Neural progenitor cell (in vitro differentiated cells): ENCODE measurements at regions not wholly inside any gene's neighbourhood (a gene's known extent, or its start where the extent isn't known, plus 50 kb on each side); places are given as distances from the start of the nearest gene placed in this dataset.
"Not testable (repeated sequence)": the region's sequence is repeated elsewhere in the genome, so short reads cannot be mapped to it uniquely, and the experiment has no call there.

ENCODE experiments used
- DNase-seq: peaks from one replicate; pipeline ENCODE4 v3.0.0-alpha.2; 2016; ENCODE audit warnings: low spot score
- H2AFZ ChIP-seq: fragments of 200-600 bp; sonication (generic); replicated peaks from 2 replicates; pipeline ENCODE4 v1.6.1; 2016; ENCODE audit warnings: antibody characterized with exemption
- H3F3A ChIP-seq: fragments of 200-600 bp; sonication (generic); 2 replicates; pipeline ENCODE4 v1.6.1; 2016; ENCODE audit warnings: antibody characterized with exemption, low read depth
- H3K27ac ChIP-seq: fragments of 200-600 bp; sonication (generic); 2 replicates; pipeline ENCODE4 v1.5.1; 2016; ENCODE audit warnings: mild to moderate bottlenecking
- H3K27me3 ChIP-seq: fragments of 200-600 bp; sonication (generic); 2 replicates; pipeline ENCODE4 v1.6.1; 2016; ENCODE audit warnings: mild to moderate bottlenecking, moderate library complexity
- H3K36me3 ChIP-seq: fragments of 200-600 bp; sonication (generic); 2 replicates; pipeline ENCODE4 v1.5.1; 2016
- H3K4me1 ChIP-seq: fragments of 200-600 bp; sonication (generic); 2 replicates; pipeline ENCODE4 v1.6.1; 2016; ENCODE audit warnings: mixed run types
- H3K4me2 ChIP-seq: fragments of 200-600 bp; sonication (generic); 2 replicates; pipeline ENCODE4 v1.6.1; 2016
- H3K4me3 ChIP-seq: fragments of 200-600 bp; sonication (generic); 2 replicates; pipeline ENCODE4 v1.5.1; 2016
- H3K79me2 ChIP-seq: fragments of 200-600 bp; sonication (generic); 2 replicates; pipeline ENCODE4 v1.6.1; 2016; ENCODE audit warnings: low read depth
- H3K9ac ChIP-seq: fragments of 200-600 bp; sonication (generic); 2 replicates; pipeline ENCODE4 v1.6.1; 2016
- H3K9me3 ChIP-seq: fragments of 200-600 bp; sonication (generic); 2 replicates; pipeline ENCODE4 v1.5.1; 2016; ENCODE audit warnings: low read depth
- H4K20me1 ChIP-seq: fragments of 200-600 bp; sonication (generic); 2 replicates; pipeline ENCODE4 v1.6.1; 2016; ENCODE audit warnings: low read depth
- H3K27ac Mint-ChIP-seq: 3 replicates; pipeline ENCODE4 v1.8.0; 2021; ENCODE audit warnings: mixed read lengths
- H3K27me3 Mint-ChIP-seq: 2 replicates; pipeline ENCODE4 v1.8.0; 2022; ENCODE audit warnings: low read depth, mild to moderate bottlenecking, inconsistent platforms, moderate library complexity, mixed read lengths; ENCODE audit not compliant: insufficient read depth
- H3K36me3 Mint-ChIP-seq: 3 replicates; pipeline ENCODE4 v1.8.0; 2021; ENCODE audit warnings: mixed read lengths
- H3K4me1 Mint-ChIP-seq: 3 replicates; pipeline ENCODE4 v1.8.0; 2021; ENCODE audit warnings: mixed read lengths
- H3K4me3 Mint-ChIP-seq: 3 replicates; pipeline ENCODE4 v1.8.0; 2021; ENCODE audit warnings: mild to moderate bottlenecking, moderate library complexity, mixed read lengths
- H3K9me3 Mint-ChIP-seq: 3 replicates; pipeline ENCODE4 v1.8.0; 2020; ENCODE audit warnings: mixed read lengths
- EZH2 ChIP-seq: fragments of 200-600 bp; sonication (generic); IDR thresholded peaks from 2 replicates; pipeline ENCODE4 v1.6.1; 2017; ENCODE audit warnings: antibody characterized with exemption, mild to moderate bottlenecking, moderate library complexity
- EZH2phosphoT487 ChIP-seq: fragments of 200-600 bp; sonication (generic); IDR thresholded peaks from 2 replicates; pipeline ENCODE4 v1.6.1; 2017; ENCODE audit warnings: antibody characterized with exemption
- TF ChIP-seq, protein P1 (sequence below): fragments of 200-600 bp; sonication (generic); IDR thresholded peaks from 2 replicates; pipeline ENCODE4 v1.5.1; 2017; ENCODE audit warnings: antibody characterized with exemption, mild to moderate bottlenecking

DNA sequence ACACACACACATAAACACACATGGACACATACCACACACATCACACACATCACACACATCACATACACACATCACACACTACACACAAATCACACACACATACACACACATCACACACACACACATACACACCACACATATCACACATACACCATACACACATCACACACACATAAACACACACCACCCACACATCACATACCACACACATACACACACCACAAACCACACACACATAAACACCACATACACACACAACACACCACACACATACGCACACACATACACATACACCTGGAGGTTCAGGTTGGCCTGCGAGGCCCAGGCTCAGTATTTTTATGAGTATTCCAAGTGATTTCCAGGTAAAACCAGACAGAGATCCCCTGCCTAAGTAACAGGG, 279.5 kb downstream of the FOXL1 start:
- Histone ChIP-seq H3K27ac (no peak overlapping the region), H4K20me1 (no peaks in the 10 kb centered on the region), H3K4me3 (no peak overlapping the region)

DNA sequence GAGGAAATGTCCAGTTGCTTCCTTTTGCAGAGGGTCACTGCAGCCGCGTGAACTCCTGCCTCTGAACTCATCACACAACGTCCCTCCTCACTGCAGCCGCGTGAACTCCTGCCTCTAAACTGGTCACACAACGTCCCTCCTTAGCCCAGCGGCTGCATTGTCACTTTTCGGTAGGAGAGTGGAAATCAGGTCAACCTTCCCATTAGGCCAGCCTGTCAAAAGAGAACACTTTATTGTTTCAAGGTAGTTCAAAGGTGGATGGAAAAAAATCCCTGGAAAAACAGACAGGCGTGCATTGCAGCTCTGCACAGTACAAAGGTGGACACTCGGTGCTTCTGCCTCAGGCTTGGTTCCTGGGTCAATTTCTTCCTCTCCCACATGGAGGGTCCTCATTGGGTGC, 280.2 kb downstream of the FOXL1 start:
- Histone ChIP-seq H4K20me1 (no peaks in the 10 kb centered on the region), H3K9me3 (no peaks in the 10 kb centered on the region), H3K27me3 (no peaks in the 10 kb centered on the region), H3K27ac (no peak overlapping the region), H3K4me1 (no peaks in the 10 kb centered on the region), H3F3A (no peaks in the 10 kb centered on the region), H3K36me3 (no peaks in the 10 kb centered on the region), H3K9ac (no peak overlapping the region), H3K4me2 (no peak overlapping the region), H2AFZ (no peak overlapping the region), H3K79me2 (no peaks in the 10 kb centered on the region), H3K4me3 (no peak overlapping the region)
- no peak overlapping the region for H3K27ac Mint-ChIP-seq
- H3K4me3 Mint-ChIP-seq = no peak overlapping the region
- H3K9me3 Mint-ChIP-seq = no peaks in the 10 kb centered on the region
- no peak for DNase-seq
- TF ChIP-seq, protein P1, sequence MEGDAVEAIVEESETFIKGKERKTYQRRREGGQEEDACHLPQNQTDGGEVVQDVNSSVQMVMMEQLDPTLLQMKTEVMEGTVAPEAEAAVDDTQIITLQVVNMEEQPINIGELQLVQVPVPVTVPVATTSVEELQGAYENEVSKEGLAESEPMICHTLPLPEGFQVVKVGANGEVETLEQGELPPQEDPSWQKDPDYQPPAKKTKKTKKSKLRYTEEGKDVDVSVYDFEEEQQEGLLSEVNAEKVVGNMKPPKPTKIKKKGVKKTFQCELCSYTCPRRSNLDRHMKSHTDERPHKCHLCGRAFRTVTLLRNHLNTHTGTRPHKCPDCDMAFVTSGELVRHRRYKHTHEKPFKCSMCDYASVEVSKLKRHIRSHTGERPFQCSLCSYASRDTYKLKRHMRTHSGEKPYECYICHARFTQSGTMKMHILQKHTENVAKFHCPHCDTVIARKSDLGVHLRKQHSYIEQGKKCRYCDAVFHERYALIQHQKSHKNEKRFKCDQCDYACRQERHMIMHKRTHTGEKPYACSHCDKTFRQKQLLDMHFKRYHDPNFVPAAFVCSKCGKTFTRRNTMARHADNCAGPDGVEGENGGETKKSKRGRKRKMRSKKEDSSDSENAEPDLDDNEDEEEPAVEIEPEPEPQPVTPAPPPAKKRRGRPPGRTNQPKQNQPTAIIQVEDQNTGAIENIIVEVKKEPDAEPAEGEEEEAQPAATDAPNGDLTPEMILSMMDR = no peak
- no peak for TF ChIP-seq EZH2
- TF ChIP-seq EZH2phosphoT487 = no peak
- H3K4me1 Mint-ChIP-seq = peaks cover 2% of the 10 kb centered on the region
- peaks cover 2% of the 10 kb centered on the region for H3K27me3 Mint-ChIP-seq
- H3K36me3 Mint-ChIP-seq = no peaks in the 10 kb centered on the region

More for the DNA sequence above, 279.5 kb downstream of the FOXL1 start:
- no peak for TF ChIP-seq EZH2phosphoT487
- TF ChIP-seq, protein P1 = no peak
- Mint-ChIP-seq H3K27ac (no peak overlapping the region), H3K36me3 (no peaks in the 10 kb centered on the region), H3K4me1 (peaks cover 2% of the 10 kb centered on the region), H3K9me3 (no peaks in the 10 kb centered on the region), H3K27me3 (peaks cover 2% of the 10 kb centered on the region), H3K4me3 (no peak overlapping the region)
- Histone ChIP-seq H3K36me3 (no peaks in the 10 kb centered on the region), H3K9me3 (no peaks in the 10 kb centered on the region), H3F3A (no peaks in the 10 kb centered on the region), H3K27me3 (no peaks in the 10 kb centered on the region), H3K4me1 (no peaks in the 10 kb centered on the region), H2AFZ (no peak overlapping the region), H3K9ac (no peak overlapping the region), H3K4me2 (no peak overlapping the region), H3K79me2 (no peaks in the 10 kb centered on the region)
- DNase-seq = no peak

DNA sequence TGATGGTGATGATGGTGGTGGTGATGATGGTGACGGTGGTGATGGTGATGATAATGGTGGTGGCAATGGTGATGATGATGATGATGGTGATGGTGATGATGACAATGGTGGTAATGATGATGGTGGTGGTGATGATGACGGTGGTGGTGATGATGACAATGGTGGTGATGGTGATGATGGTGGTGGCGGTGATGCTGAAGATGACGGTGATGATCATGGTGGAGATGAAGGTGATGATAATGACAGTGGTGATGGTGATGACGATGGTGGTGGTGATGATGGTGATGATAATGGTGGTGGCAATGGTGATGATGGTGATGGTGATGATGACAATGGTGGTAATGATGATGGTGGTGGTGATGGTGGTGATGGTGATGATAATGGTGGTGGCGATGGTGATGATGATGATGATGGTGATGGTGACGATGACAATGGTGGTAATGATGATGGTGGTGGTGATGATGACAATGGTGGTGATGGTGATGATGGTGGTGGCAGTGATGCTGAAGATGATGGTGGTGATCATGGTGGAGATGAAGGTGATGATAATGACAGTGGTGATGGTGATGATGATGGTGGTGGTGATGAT, 283.0 kb downstream of the FOXL1 start:
- not testable (repeated sequence) for H3K4me1 Mint-ChIP-seq, H3K36me3 ChIP-seq, H3K27ac Mint-ChIP-seq, H3K79me2 ChIP-seq, H3K9ac ChIP-seq, H3K4me1 ChIP-seq, DNase-seq, H3K4me3 Mint-ChIP-seq, H3K36me3 Mint-ChIP-seq, H3F3A ChIP-seq, H2AFZ ChIP-seq, H3K4me2 ChIP-seq, H4K20me1 ChIP-seq, H3K9me3 Mint-ChIP-seq, H3K9me3 ChIP-seq, H3K27me3 ChIP-seq, H3K27me3 Mint-ChIP-seq, H3K4me3 ChIP-seq, H3K27ac ChIP-seq

GRCh38 chr16:86862595-86863280, 284.4 kb downstream of the FOXL1 start:
- no peaks in the 10 kb centered on the region for H3K79me2 ChIP-seq
- H3K36me3 Mint-ChIP-seq = no peaks in the 10 kb centered on the region
- H4K20me1 ChIP-seq = no peaks in the 10 kb centered on the region
- no peak for DNase-seq
- no peaks in the 10 kb centered on the region for H3K9me3 Mint-ChIP-seq
- no peak overlapping the region for H3K4me2 ChIP-seq
- H3K27ac Mint-ChIP-seq = no peak overlapping the region
- no peaks in the 10 kb centered on the region for H3K27me3 ChIP-seq
- no peaks in the 10 kb centered on the region for H3F3A ChIP-seq
- no peak overlapping the region for H3K4me3 Mint-ChIP-seq
- no peak overlapping the region for H2AFZ ChIP-seq
- H3K4me1 Mint-ChIP-seq = peaks cover 4% of the 10 kb centered on the region
- H3K27me3 Mint-ChIP-seq = peaks cover 12% of the 10 kb centered on the region
- no peak overlapping the region for H3K27ac ChIP-seq
- no peaks in the 10 kb centered on the region for H3K36me3 ChIP-seq
- no peaks in the 10 kb centered on the region for H3K4me1 ChIP-seq
- H3K9ac ChIP-seq = no peak overlapping the region
- H3K9me3 ChIP-seq = no peaks in the 10 kb centered on the region
- no peak overlapping the region for H3K4me3 ChIP-seq
- TF ChIP-seq, protein P1 = no peak
- no peak for TF ChIP-seq EZH2
- TF ChIP-seq EZH2phosphoT487 = no peak
